ENCODE measurements at regions not wholly inside any gene's neighbourhood (a gene's known extent, or its start where the extent isn't known, plus 50 kb on each side); places are given as distances from the start of the nearest gene placed in this dataset.

DNA sequence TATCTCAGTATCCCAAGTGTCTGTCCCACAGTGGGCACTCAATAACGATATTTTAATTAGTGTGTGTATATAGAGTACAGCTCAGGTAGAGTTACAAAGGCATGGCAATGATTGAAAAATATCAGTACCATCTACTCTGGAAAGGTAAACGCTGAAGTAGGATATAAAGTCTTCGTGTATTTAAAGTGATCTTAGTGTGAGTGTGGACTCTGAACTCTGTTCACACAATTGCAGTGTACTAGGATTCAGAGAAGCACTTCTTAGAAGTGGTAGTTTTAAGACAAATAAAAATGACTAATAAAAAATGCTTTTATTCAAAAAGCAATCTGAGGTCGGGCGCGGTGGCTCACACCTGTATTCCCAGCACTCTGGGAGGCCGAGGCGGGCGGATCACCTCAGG is 62.9 kb upstream of the RAP2B start:
- no peak for DNase-seq
- no peaks in the 10 kb centered on the region for H3K4me1 Mint-ChIP-seq

GRCh38 chr3:153103406-153103945 is 58.5 kb upstream of the RAP2B start:
- no peaks in the 10 kb centered on the region for H3K27me3 Mint-ChIP-seq
- ATAC-seq (no peak), DNase-seq (no peak)
- no peak overlapping the region for H3K4me3 Mint-ChIP-seq
- no peaks in the 10 kb centered on the region for H3K4me1 Mint-ChIP-seq
- H3K27ac Mint-ChIP-seq = no peak overlapping the region
- no peaks in the 10 kb centered on the region for H3K9me3 ChIP-seq (ENCODE audit: control insufficient read depth, low read length, poor library complexity, severe bottlenecking)
- H3K36me3 Mint-ChIP-seq (ENCODE audit: low read depth) = no peaks in the 10 kb centered on the region

More for the DNA sequence above, 62.9 kb upstream of the RAP2B start:
- Mint-ChIP-seq H3K36me3 (ENCODE audit: low read depth) (no peaks in the 10 kb centered on the region), H3K27me3 (no peaks in the 10 kb centered on the region), H3K27ac (no peak overlapping the region), H3K4me3 (no peak overlapping the region)
- no peaks in the 10 kb centered on the region for H3K9me3 ChIP-seq (ENCODE audit: control insufficient read depth, low read length, poor library complexity, severe bottlenecking)
- no peak for ATAC-seq

GRCh38 chr3:153110041-153110440 is 52.0 kb upstream of the RAP2B start:
- DNase-seq = no peak
- Mint-ChIP-seq H3K4me3 (no peak overlapping the region), H3K27me3 (no peaks in the 10 kb centered on the region), H3K27ac (no peak overlapping the region), H3K4me1 (no peaks in the 10 kb centered on the region), H3K36me3 (ENCODE audit: low read depth) (peaks cover 2% of the 10 kb centered on the region)
- no peaks in the 10 kb centered on the region for H3K9me3 ChIP-seq (ENCODE audit: control insufficient read depth, low read length, poor library complexity, severe bottlenecking)
- ATAC-seq = no peak

DNA sequence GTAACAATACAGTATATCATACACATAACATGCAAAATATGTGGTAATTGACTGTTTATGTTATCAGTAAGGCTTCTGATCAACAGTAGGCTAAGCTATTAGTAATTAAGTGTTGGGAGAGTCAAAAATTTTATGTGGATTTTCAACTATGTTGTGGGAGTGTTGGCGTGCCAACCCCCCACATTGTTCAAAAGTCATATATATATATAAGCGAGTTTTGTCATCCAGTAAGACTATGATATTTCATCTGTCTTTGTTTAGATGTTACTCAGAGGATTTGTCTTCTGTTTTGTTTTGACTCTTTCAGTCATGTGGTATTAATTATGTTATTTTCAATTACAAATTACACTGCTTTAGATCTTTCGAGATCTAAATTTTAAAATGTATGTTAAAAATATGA is 51.0 kb upstream of the RAP2B start:
- Mint-ChIP-seq H3K27me3 (no peaks in the 10 kb centered on the region), H3K4me1 (no peaks in the 10 kb centered on the region), H3K27ac (no peak overlapping the region), H3K36me3 (ENCODE audit: low read depth) (peaks cover 2% of the 10 kb centered on the region), H3K4me3 (no peak overlapping the region)
- no peak for DNase-seq
- no peak for ATAC-seq
- no peaks in the 10 kb centered on the region for H3K9me3 ChIP-seq (ENCODE audit: control insufficient read depth, low read length, poor library complexity, severe bottlenecking)
